H9 (cell line): ENCODE measurements at regions not wholly inside any gene's neighbourhood (a gene's known extent, or its start where the extent isn't known, plus 50 kb on each side); places are given as distances from the start of the nearest gene placed in this dataset.

ENCODE experiments used
- DNase-seq: peaks from one replicate; pipeline ENCODE4 v3.0.0-alpha.2; 2017
- H2AFZ ChIP-seq: one replicate; pipeline ENCODE4 v1.6.1; 2013; ENCODE audit warnings: mild to moderate bottlenecking, low read length, control low read depth, moderate library complexity
- H2AK5ac ChIP-seq: 2 replicates; pipeline ENCODE4 v1.6.1; 2013; ENCODE audit warnings: low read length, control low read depth, mixed read lengths; ENCODE audit not compliant: insufficient read length
- H2BK120ac ChIP-seq: one replicate; pipeline ENCODE4 v1.6.1; 2013; ENCODE audit warnings: low read depth, mild to moderate bottlenecking, low read length, control low read depth, inconsistent platforms; ENCODE audit not compliant: poor library complexity, severe bottlenecking
- H2BK12ac ChIP-seq: 2 replicates; pipeline ENCODE4 v1.6.1; 2013; ENCODE audit warnings: low read length, control low read depth, mixed read lengths, low read depth; ENCODE audit not compliant: insufficient read length
- H2BK15ac ChIP-seq: 2 replicates; pipeline ENCODE4 v1.6.1; 2013; ENCODE audit warnings: low read depth, low read length, control low read depth
- H2BK20ac ChIP-seq: one replicate; pipeline ENCODE4 v1.6.1; 2013; ENCODE audit warnings: low read depth, mild to moderate bottlenecking, low read length, control low read depth, inconsistent platforms; ENCODE audit not compliant: poor library complexity, severe bottlenecking
- H2BK5ac ChIP-seq: 2 replicates; pipeline ENCODE4 v1.6.1; 2013; ENCODE audit warnings: low read length, control low read depth, mixed read lengths; ENCODE audit not compliant: insufficient read length
- H3K14ac ChIP-seq: 2 replicates; pipeline ENCODE4 v1.6.1; 2013; ENCODE audit warnings: low read length, control low read depth; ENCODE audit not compliant: insufficient read depth
- H3K18ac ChIP-seq: 2 replicates; pipeline ENCODE4 v1.6.1; 2013; ENCODE audit warnings: low read depth, mild to moderate bottlenecking, mixed read lengths, low read length, control low read depth; ENCODE audit not compliant: insufficient read length
- H3K23ac ChIP-seq: 2 replicates; pipeline ENCODE4 v1.6.1; 2013; ENCODE audit warnings: low read length, control low read depth, mixed read lengths, low read depth; ENCODE audit not compliant: insufficient read length
- H3K23me2 ChIP-seq: 2 replicates; pipeline ENCODE4 v1.6.1; 2013; ENCODE audit warnings: low read depth, mild to moderate bottlenecking, mixed read lengths, low read length, control low read depth; ENCODE audit not compliant: insufficient read length, poor library complexity, severe bottlenecking
- H3K27ac ChIP-seq: 2 replicates; pipeline ENCODE4 v1.5.1; 2013; ENCODE audit warnings: low read length, control low read depth, mixed read lengths, low read depth; ENCODE audit not compliant: insufficient read length
- H3K27me3 ChIP-seq: 2 replicates; pipeline ENCODE4 v1.6.1; 2013; ENCODE audit warnings: low read length, control low read depth, inconsistent platforms; ENCODE audit not compliant: insufficient read depth
- H3K4ac ChIP-seq: 2 replicates; pipeline ENCODE4 v1.6.1; 2013; ENCODE audit warnings: low read depth, mild to moderate bottlenecking, control low read depth, inconsistent platforms, low read length, moderate library complexity
- H3K4me1 ChIP-seq: 2 replicates; pipeline ENCODE4 v1.6.1; 2013; ENCODE audit warnings: low read length, control low read depth, inconsistent platforms; ENCODE audit not compliant: insufficient read depth
- H3K4me2 ChIP-seq: 2 replicates; pipeline ENCODE4 v1.6.1; 2013; ENCODE audit warnings: low read length, control low read depth, mixed read lengths; ENCODE audit not compliant: insufficient read length, insufficient read depth
- H3K56ac ChIP-seq: 2 replicates; pipeline ENCODE4 v1.6.1; 2013; ENCODE audit warnings: low read depth, mild to moderate bottlenecking, mixed read lengths, low read length, control low read depth; ENCODE audit not compliant: insufficient read length
- H3K79me1 ChIP-seq: 2 replicates; pipeline ENCODE4 v1.6.1; 2013; ENCODE audit warnings: low read depth, mild to moderate bottlenecking, moderate library complexity, low read length, control low read depth, inconsistent platforms; ENCODE audit not compliant: insufficient read depth, poor library complexity, severe bottlenecking
- H3K79me2 ChIP-seq: 2 replicates; pipeline ENCODE4 v1.6.1; 2013; ENCODE audit warnings: low read length, control low read depth, inconsistent platforms; ENCODE audit not compliant: insufficient read depth
- H3K9ac ChIP-seq: 2 replicates; pipeline ENCODE4 v1.6.1; 2013; ENCODE audit warnings: low read length, control low read depth, mixed read lengths; ENCODE audit not compliant: insufficient read length; ENCODE audit errors: extremely low read depth
- H3K9me3 ChIP-seq: one replicate; pipeline ENCODE4 v1.6.1; 2013; ENCODE audit warnings: low read depth, low read length, inconsistent platforms; ENCODE audit not compliant: control insufficient read depth
- H3T11ph ChIP-seq: one replicate; pipeline ENCODE4 v1.6.1; 2013; ENCODE audit warnings: mild to moderate bottlenecking, low read length, control low read depth, inconsistent platforms
- H4K20me1 ChIP-seq: one replicate; pipeline ENCODE4 v1.6.1; 2013; ENCODE audit not compliant: control insufficient read depth, insufficient read length, insufficient read depth
- H4K5ac ChIP-seq: 2 replicates; pipeline ENCODE4 v1.6.1; 2013; ENCODE audit warnings: low read depth, mild to moderate bottlenecking, mixed read lengths, low read length, control low read depth; ENCODE audit not compliant: insufficient read length
- H4K8ac ChIP-seq: replicated peaks from 2 replicates; pipeline ENCODE4 v1.6.1; 2013; ENCODE audit warnings: low read length, control low read depth, mixed read lengths, low read depth; ENCODE audit not compliant: insufficient read length
- H4K91ac ChIP-seq: 2 replicates; pipeline ENCODE4 v1.6.1; 2013; ENCODE audit warnings: low read depth, mild to moderate bottlenecking, moderate library complexity, mixed read lengths, low read length, control low read depth; ENCODE audit not compliant: insufficient read length
- H3K27ac Mint-ChIP-seq, 3 experiments: 2 replicates in 2 of 3; 3 replicates in 1 of 3; pipeline ENCODE4 v1.8.0; 2020 to 2021; ENCODE audit warnings: mixed read lengths in 3 of 3, mild to moderate bottlenecking in 1 of 3, moderate library complexity in 1 of 3
- H3K27me3 Mint-ChIP-seq: 2 replicates; pipeline ENCODE4 v1.8.0; 2021; ENCODE audit warnings: low read depth, mild to moderate bottlenecking, moderate library complexity, mixed read lengths
- H3K36me3 Mint-ChIP-seq, 3 experiments: 2 replicates in 2 of 3; 3 replicates in 1 of 3; pipeline ENCODE4 v1.8.0; 2020 to 2021; ENCODE audit warnings: low read depth in 3 of 3, mixed read lengths in 3 of 3; ENCODE audit not compliant: insufficient read depth in 1 of 3
- H3K4me1 Mint-ChIP-seq, 2 experiments: 2 replicates each; pipeline ENCODE4 v1.8.0; 2020; ENCODE audit warnings: mixed read lengths in 2 of 2
- H3K4me3 Mint-ChIP-seq, 2 experiments: 2 replicates in 1 of 2; 3 replicates in 1 of 2; pipeline ENCODE4 v1.8.0; 2020 to 2021; ENCODE audit warnings: mild to moderate bottlenecking in 2 of 2, mixed read lengths in 2 of 2, moderate library complexity in 1 of 2
- H3K9me3 Mint-ChIP-seq, 2 experiments: 2 replicates in 1 of 2; 3 replicates in 1 of 2; pipeline ENCODE4 v1.8.0; 2020; ENCODE audit warnings: mild to moderate bottlenecking in 2 of 2, mixed read lengths in 2 of 2, moderate library complexity in 1 of 2
- WGBS: extraction: QIAGEN DNeasy Blood & Tissue Kit; methylation state at CpG from one replicate; pipeline ENCODE4 v1.1.7; 2013; ENCODE audit warnings: missing lambda C conversion rate, low lambda C conversion rate, mixed read lengths; ENCODE audit not compliant: insufficient read length; ENCODE audit errors: extremely low coverage; 5-methylcytosine and 5-hydroxymethylcytosine counted together
- TF ChIP-seq, protein P1 (sequence below): fragments of 200-600 bp; sonication (generic); conservative IDR thresholded peaks from 3 replicates; pipeline ENCODE4 v1.8.0; 2021; ENCODE audit warnings: antibody characterized with exemption, mild to moderate bottlenecking

DNA sequence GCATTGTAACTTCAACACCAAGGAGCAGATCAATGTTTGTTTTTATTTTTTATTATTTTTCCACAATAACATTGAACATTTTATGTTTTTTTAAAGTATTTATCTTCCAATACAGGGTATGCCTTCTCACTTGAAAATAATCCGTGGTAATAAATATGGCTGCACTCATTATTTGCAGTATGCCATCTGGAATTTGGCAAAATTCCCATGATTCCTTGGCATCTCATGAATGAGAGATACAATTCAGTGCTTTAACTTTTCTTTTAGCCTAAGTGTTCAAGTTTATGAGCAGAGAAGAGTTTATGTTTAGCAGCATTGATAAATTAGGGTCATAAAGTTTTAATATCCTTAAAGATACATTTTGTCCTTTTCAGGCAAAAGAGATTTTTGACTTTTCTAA lies 1109.6 kb upstream of the ATXN8OS start:
- no peak overlapping the region for H3K14ac ChIP-seq

More for the DNA sequence above, 1109.6 kb upstream of the ATXN8OS start:
- peaks cover 19 to 31% of the 10 kb centered on the region in 2 experiments for H3K9me3 Mint-ChIP-seq
- no peaks in the 10 kb centered on the region for H3K9me3 ChIP-seq
- no peaks in the 10 kb centered on the region for H4K20me1 ChIP-seq
- H3K27me3 ChIP-seq = no peaks in the 10 kb centered on the region
- H3K9ac ChIP-seq = no peak overlapping the region
- H2BK12ac ChIP-seq = no peak overlapping the region
- H3K4me1 Mint-ChIP-seq = peaks cover 16% of the 10 kb centered on the region in 2 experiments
- H2BK120ac ChIP-seq = no peak overlapping the region
- TF ChIP-seq, protein P1, sequence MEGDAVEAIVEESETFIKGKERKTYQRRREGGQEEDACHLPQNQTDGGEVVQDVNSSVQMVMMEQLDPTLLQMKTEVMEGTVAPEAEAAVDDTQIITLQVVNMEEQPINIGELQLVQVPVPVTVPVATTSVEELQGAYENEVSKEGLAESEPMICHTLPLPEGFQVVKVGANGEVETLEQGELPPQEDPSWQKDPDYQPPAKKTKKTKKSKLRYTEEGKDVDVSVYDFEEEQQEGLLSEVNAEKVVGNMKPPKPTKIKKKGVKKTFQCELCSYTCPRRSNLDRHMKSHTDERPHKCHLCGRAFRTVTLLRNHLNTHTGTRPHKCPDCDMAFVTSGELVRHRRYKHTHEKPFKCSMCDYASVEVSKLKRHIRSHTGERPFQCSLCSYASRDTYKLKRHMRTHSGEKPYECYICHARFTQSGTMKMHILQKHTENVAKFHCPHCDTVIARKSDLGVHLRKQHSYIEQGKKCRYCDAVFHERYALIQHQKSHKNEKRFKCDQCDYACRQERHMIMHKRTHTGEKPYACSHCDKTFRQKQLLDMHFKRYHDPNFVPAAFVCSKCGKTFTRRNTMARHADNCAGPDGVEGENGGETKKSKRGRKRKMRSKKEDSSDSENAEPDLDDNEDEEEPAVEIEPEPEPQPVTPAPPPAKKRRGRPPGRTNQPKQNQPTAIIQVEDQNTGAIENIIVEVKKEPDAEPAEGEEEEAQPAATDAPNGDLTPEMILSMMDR = no peak
- H3K56ac ChIP-seq = no peak overlapping the region
- no peak overlapping the region for H2BK5ac ChIP-seq
- no peaks in the 10 kb centered on the region for H3K27me3 Mint-ChIP-seq
- H3K79me1 ChIP-seq = no peaks in the 10 kb centered on the region
- H3K4ac ChIP-seq = no peak overlapping the region
- no peak overlapping the region for H2BK20ac ChIP-seq
- no peak overlapping the region for H3K23ac ChIP-seq
- H4K5ac ChIP-seq = no peak overlapping the region
- H3K4me1 ChIP-seq = no peaks in the 10 kb centered on the region; the same call in 1 of the 2 replicates
- H3K23me2 ChIP-seq = no peaks in the 10 kb centered on the region
- H3K4me2 ChIP-seq = no peak overlapping the region
- no peak overlapping the region for H2AK5ac ChIP-seq
- WGBS = no CpG with 5 or more reads among the region's 1 CpG
- peaks cover 15 to 29% (median 21%) of the 10 kb centered on the region in 3 experiments; a peak in 6 of 7 replicates for H3K36me3 Mint-ChIP-seq
- no peak overlapping the region for H2BK15ac ChIP-seq
- DNase-seq = no peak
- no peak overlapping the region for H3K27ac Mint-ChIP-seq
- H3K27ac ChIP-seq = no peak overlapping the region
- H3K79me2 ChIP-seq = no peaks in the 10 kb centered on the region
- H3T11ph ChIP-seq = no peak overlapping the region
- no peak overlapping the region for H3K18ac ChIP-seq
- H4K91ac ChIP-seq = no peak overlapping the region
- H3K4me3 Mint-ChIP-seq = no peak overlapping the region
- H4K8ac ChIP-seq = no peak overlapping the region
- no peak overlapping the region for H2AFZ ChIP-seq
